Middle frontal gyrus (tissue), 1 donor: ENCODE measurements at regions not wholly inside any gene's neighbourhood (a gene's known extent, or its start where the extent isn't known, plus 50 kb on each side); places are given as distances from the start of the nearest gene placed in this dataset.

ENCODE experiments used
- DNase-seq: peaks from one replicate; pipeline ENCODE4 v3.0.0-alpha.2; 2015; ENCODE audit warnings: low spot score; ENCODE audit errors: extremely low spot score

DNA sequence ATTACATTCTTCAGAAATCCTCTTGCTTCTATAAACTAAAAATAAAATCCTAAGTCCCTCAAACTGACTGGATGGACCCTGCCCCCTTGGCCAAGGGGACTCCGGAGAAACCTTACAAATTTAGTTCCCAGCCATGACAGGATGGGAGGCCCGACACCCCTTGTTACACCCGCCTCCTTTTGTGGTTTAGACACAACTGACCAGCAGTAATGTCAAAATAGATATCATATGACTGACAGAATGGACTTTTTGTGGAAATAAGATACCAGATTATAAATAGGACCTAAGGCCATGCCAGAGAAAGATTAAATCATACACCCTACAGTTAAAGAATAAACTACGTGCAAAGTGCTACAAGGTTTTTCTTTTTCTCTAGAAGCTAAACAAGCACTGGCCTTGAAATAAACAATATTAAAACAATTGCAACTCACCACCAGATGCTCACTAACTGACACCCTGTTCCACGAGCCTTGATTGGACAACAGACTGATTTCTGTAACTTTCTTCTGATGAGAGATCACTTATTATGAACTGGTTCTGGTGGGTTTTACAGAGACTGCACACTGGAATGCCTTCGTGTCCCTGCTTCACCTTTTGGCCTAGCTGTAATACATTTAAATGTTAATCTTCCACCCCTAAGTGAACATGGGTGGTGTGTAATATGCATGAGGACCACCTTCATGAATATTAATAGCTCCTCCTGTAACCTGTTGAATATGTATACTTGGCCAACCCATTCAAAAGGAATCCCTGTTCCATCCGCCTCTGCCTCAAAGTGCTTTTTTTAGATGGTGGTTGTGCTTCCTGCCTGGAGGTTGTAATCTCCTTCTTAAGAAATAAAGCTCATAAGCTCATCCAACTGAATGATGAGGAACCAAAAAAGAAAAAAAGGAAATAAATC lies 99.6 kb downstream of the ODF2L start:
- no peak for DNase-seq

DNA sequence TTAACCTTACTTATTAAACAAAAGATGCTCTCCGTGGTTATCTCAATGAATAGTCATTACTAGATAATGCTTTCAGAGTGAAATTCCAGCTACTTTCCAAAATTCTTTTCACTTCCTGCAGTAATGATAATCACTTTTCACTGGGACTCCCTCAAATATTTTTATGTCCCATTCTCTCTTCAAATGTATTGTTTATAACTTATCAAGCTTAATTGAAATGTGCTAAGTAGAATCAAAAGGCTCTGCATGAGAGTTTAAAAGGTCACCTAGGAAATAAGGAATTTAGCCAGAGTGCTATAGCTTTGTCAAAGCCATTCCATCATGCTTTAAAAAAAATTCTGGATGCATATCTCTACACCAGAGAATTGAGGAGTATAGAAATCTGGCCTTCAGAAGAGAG lies 106.4 kb downstream of the ODF2L start:
- no peak for DNase-seq

DNA sequence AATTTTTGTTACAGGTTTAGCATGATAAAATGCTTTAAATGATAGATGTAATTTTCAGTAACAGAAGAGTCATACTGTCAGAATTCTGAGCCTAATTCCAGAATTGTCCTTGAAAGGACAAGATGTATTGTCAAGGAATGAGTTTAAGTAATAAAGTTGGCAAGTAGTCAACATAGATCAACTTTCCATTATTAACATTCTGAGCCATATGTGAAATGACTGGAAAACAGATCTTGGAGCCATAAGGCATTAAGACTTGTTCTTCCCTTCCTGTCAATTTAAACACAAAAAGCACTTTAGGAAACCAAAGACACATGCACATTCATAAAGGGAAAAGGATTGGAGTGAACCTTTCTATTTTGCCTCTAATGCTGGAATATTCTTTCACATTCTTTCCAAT lies 107.0 kb downstream of the ODF2L start:
- no peak for DNase-seq

DNA sequence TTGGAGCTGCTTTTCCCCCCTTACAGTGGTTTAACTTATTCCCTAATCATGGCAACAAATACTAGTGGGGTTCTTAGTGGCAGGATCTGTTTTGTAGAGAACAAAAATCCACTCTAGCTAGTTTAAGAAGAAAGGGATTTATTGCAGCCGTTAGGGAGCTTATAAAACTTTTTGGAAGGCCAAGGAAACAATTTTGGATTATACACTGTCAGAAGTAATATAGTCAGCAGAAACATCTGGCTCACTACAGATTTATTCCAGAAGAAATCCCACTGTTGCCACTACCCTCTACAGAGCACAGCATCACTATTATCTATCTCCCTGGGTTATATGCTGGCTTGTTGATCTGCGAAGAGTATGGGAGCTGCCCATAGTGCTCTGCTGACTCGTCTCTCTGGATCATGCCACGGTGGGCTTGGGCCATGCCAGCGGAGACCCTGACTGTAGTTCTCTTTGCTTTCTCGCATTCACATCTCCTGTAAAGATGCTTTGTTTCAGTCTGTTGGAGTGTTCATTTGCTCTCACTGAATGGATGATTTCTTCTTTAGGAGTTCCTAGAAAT lies 107.5 kb downstream of the ODF2L start:
- DNase-seq, result no peak

DNA sequence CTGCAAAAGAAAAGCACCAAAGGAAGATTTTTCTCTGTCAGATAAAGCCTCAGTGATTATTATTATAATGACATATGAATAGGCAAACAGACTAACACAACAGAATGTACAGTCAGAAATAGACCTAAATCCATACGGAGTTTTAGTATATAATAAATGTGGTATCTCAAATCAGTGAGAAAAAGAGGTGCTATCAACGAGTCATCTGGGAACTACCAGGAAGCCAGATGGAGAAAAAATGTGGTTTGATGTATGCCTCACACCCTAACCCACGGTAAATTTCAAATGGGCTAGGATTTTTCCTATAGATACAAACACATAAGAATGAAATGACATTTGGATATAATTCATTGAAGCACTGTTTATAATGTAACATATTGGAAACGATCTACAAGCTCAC lies 110.3 kb downstream of the ODF2L start:
- DNase-seq, result no peak

DNA sequence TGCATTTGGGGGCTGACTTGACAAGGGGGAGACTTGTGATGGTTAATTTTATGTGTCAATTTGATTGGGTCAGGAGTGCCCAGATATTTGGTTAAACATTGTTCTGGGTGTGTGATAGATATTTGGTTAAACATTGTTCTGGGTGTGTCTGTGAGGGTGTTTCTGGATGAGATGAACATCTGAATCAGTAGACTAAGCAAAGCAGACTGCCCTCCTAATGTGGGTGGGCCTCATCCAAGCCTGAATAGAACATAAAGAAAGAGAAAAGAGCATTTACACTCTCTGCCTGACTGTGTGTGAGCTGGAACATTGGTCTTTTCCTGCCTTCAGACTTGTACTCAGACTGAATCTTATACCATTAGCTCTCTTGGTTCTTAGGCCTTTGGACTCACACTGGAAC lies 113.5 kb downstream of the ODF2L start:
- no peak for DNase-seq

DNA sequence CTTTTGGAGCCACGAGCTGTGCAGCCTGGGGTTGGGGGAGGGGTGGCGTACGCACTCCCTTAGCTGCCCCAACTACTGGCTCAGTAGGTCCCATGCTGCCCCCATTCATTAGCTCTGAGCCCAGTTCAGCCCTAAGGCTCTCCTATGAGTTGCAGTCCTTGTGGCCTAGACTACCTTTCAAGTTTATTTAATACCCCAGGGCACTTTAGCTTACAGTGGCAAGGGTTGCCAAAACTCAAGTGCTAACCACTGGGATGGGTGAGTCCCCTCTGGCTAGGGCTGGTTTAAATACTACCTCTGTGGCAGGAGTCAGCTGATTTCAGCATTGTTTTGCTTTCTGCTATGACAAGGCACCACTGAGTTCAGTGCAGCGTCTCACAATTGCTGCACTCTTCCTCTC lies 118.2 kb downstream of the ODF2L start:
- DNase-seq, result no peak

DNA sequence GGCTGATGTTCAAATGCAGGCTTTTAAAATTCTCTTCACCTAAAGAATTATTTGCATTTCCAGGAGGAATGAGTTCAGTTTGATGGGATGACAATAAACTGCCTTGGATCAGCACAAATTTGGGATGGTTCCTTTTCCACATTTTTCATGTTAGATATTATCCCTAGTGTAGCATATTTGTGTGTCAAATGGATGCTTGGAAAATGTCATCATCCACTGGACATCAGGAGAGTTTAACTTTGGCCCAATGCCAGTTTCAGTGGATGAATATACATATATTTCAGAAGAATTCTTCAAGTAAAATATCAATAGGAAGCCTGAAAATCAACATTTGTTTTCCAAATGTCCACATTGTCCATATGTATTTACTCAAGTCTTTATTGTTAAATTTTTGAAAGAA lies 116.5 kb upstream of the COL24A1 start:
- no peak for DNase-seq

DNA sequence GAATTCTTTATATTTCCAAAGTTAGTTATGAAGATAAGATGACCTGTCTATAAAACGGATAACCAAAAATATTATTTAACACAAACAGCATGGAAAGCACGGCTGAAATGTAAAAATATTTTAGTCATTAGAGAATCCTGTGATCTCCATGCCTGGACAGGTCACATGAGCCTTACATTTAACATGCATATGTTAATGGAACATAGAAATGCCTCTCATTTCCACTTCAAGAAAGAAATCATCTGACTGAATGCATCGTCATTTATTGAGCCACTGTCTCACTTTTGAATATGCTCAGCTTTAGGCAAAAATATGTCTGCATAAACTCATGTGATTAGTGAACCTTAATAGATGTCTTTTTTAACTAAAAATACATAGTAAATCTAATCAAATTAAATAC lies 115.5 kb upstream of the COL24A1 start:
- DNase-seq, result no peak

DNA sequence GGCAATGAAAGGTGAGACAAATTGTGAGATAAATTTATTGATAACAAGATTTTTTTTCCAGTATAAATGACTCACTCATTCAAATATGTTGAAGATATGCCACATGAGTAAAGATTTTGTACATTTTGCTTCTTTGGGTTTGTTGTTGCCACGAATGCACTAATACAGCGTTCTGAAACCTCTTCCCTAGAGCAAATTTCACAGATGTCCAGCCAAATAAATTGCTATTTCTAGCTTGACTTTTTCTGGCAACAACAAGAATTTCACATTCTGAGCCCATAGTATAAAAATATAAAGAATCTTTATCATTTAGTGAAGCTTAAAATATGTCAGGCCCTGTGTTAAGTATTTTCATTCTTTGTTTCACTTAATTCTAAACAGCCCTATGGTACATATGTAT lies 114.5 kb upstream of the COL24A1 start:
- no peak for DNase-seq

DNA sequence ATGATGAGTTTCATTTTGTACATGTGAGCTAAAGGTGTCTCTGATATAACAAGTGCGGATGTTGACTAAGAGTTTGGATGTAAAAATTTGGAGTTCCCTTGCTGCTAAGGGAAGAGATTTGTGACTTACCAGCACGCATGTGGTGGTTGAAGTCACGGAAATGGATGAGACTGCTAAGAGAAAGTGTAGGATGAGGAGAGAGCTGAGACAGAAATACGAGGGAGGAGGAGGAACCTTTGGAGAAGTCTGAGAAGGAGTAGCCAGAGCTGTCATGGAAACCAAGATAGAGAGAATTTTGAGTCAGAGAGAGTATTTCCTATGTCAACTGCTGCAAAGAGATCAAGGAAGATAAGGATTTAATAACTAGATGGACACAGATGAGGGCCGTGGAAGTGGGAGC lies 106.5 kb upstream of the COL24A1 start:
- DNase-seq, result no peak

DNA sequence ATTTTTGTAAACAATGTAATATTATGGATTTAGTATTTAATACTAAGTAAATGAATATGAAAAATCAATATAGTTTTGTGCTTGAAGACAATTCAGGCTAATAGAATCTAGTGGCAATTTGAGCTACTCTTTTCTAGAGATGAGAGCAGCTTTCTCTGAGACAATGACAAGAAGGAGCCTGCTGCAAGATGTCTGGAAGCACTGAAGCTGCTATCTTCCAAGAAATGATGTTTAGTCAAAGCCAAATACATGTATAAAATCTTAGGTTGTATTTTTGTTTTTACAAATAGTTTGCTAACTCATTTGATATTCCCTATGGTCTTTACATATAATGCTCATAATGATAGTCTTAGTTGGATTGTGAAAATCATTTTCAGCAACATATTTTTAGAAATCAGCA lies 103.9 kb upstream of the COL24A1 start:
- DNase-seq, result no peak

DNA sequence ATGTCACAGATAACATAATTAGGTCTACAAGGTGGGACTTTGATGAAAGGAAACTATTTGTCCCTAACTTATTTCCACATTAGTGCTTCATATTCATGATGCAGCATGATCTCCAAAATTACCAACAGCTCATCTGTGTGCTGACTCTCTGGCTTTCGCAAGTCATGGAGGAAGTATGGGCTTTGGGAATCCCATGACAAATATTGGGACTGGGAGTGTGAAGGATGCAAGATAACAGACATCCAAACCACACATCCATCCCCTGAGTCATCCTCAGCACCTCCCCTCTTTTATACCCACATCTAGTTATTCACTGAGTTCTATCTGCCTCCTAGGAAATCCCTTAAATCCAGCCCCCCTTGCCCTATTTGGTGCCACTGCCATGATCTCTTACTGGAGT lies 102.8 kb upstream of the COL24A1 start:
- DNase-seq, result no peak

DNA sequence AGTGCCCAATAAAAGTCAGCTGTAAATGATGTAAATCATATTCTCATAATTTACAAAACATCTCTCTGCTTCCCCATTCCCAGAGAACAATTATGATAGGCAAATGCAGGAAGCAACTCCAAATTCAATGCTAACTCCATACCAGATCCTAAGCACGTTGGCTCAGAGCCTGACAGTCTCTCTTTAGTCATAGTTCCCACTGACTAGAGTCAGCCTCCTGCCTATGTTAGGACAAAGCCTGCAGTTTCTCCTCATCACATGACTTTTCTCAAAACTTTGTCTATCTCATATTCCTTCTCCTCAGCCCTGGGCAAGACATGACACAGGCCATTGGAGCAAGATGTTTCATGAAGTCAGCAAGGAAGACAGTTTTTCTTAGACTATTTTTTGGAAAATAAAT lies 101.5 kb upstream of the COL24A1 start:
- no peak for DNase-seq

DNA sequence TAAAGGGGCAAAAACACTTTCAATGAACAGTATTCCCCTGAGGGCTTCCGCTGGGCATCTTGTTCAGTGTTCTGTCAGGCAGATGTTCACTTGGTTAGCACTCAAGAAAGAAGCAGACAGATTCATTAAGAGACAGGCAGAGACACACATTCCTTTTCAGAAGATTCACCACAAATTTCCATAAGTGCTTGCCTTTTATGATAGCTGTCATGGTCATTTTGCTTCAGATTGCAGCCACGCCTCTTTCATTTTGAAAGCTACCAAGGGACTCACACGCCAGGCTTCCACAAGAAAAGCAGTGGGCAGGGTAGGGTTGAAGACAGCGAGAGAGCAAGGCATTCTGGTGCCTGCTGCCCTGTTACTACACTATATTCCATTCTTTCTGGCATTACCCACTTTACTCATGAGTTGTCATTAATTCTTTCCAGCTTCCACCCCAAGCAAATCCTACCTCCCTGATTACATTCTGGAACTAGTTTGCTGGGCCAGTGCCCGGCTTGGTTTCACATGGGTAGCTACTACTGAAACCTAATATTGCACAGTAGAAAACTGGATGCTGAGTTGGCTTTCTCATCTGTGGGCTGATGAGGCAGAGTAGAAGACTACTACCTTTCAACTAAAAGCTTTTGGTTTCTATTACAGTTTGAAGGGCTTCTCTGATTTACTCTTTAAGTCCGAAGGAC lies 91.2 kb upstream of the COL24A1 start:
- DNase-seq, result no peak

DNA sequence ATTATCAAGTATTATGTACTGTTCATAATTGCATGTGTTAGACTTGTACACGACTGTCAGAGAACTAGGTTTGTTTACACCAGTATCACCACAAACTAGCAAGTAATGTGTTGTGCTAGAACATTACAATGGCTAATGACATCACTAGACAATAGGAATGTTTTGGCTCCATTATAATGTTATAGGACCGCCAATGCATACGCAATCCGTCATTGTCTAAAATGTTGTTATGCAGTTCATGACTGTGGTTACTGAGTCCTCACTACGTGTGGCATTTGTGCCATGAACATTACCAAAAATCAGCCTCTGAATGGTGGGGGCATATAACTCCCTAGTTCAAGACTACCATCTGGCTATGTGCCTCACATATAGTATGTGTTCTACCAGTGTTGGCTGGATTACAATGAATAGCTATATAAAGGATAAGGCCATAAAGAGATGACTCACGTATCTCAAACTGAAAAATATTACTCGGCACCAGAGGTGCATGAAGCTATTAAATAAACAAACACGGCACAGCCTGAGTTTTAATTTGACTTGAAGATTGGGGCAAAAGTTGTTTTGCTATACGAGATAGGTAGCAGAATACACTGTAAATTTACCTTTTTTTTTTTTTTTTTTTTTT lies 89.1 kb upstream of the COL24A1 start:
- DNase-seq, result no peak

DNA sequence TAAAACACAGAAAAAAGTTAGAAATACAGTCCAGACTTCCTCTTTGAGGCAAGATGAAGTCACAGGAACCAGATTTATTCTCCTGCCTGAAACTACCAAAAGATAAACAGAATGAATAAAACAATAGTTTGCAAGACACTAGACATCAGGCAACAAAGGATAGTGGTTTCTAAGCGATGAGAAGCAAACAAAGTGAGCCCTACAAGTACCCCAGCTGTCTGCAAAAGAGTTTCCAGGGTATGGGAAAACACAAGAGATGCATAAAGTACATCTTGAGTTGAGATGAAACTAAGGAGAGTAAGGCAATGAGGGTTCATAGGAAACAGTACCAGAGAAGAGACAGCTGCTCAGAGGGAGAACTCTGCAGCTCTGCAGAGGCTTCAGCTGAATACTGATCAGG lies 83.3 kb upstream of the COL24A1 start:
- DNase-seq, result no peak

DNA sequence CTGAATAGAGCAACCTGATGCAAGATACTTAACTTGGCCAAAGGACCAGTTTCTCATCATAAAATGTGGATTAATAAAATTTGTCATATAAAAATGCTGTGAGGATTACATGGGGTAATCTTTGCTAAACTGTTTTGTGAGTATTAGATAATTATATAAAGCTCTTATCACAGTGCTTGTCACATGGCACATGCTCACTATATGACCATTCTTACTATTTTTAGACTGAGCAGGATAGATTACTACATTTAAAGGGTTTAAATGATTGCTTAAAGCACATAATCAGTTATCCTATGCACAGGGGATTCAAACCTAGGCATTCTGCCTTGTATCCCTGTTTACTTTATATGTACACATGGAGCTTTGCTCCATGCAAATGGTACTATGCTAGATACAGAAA lies 82.9 kb upstream of the COL24A1 start:
- no peak for DNase-seq

DNA sequence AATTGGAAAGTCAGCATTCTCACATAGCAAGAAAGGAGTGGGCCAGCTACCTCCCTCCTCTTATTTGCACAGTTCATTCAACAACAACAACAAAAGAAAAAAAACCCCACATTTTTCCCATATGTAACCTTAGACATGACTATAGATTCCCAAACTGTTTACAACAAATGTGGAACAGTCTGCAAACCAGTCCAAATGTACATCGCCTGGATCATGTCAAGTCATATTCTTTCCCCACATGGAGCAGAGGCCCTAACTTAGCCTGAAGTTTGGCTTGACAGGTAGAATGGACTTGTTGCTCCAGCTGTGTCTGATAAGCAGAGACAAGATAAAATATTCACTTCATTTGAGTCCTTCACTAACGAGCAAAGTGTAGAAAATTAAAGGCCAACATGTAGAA lies 81.7 kb upstream of the COL24A1 start:
- no peak for DNase-seq

DNA sequence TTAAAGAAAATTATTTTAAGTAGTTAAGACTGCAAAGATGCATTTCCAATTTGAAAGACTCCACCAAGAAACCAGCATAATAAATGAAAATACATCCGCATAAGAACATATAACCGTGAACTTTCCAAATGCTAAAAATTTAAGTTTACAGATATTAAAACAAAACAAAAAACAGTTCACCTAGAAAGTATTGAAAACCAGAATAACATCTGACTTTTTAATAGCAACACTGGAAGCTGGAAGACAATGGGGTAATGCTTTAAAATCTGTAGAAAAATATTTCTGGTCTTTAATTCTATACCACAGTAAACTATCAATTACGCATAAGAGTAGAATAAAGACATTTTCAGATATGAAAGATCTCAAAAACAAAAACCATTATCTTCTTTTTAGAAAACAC lies 79.3 kb upstream of the COL24A1 start:
- no peak for DNase-seq

DNA sequence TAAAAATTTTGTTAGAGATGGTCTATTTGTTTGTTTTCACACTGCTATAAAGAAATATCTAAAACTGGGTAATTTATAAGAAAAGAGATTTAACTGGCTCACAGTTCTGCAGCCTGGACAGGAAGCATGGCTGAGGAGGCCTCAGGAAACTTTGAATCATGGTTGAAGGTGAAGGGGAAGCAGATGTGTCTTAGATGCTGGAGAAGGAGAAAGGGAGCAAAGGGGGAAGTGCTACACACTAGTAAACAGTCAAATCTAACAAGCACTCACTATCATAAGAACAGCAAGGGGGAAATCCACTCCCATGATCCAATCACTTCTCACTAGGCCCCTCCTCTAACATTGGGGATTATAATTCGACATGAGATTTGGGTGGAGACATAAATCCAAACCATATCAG lies 76.8 kb upstream of the COL24A1 start:
- no peak for DNase-seq

DNA sequence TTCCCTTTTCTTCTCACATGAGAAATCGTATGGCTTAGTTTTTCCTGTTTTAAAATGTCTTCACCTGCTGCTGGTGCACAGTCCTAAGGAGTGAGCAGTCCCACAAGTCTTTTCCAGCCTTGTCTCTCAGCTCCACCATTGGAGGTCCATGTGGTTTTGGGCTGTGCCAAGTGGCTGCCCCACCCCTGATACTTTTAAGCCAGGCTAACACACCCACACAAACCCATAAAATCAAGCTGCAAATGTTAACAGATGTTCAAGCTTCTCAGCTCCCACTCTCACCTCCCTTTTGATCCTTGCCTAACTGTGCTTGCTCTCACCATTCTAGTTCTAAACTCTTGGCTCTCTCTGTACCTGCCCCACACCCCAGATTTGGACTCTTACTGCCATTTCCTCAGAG lies 74.5 kb upstream of the COL24A1 start:
- DNase-seq, result no peak
